Endothelial cell of umbilical vein (primary cell): ENCODE measurements at regions not wholly inside any gene's neighbourhood (a gene's known extent, or its start where the extent isn't known, plus 50 kb on each side); places are given as distances from the start of the nearest gene placed in this dataset.

Source experiments
- BruUV-seq: library from RNA; stranded (reverse); fragments of 400-500 nt; replicated peaks from 2 replicates; lab custom pipeline; 2021; lab: Mats Ljungman, UMichigan
- CTCF ChIA-PET: fragments of 300-600, 350-600 bp; sonication (Branson Sonifier 250); formaldehyde crosslinking; loops from one replicate; lab custom pipeline; 2021; ENCODE audit warnings: antibody characterized with exemption, inconsistent platforms; lab: Charles Lee
- POLR2A ChIA-PET: fragments of 300-600, 350-600 bp; sonication (Branson Sonifier 250); formaldehyde crosslinking; loops from one replicate; lab custom pipeline; 2021; ENCODE audit warnings: antibody characterized with exemption, inconsistent platforms; lab: Charles Lee
- DNase-seq: peaks from one replicate; pipeline ENCODE4 v3.0.0-alpha.2; 2011; ENCODE audit warnings: low read depth, low spot score
- FAIRE-seq: peaks from 2 replicates; lab custom pipeline; 2011; peaks lifted over from hg19 to GRCh38; lab: Jason Lieb, UNC
- H2AFZ ChIP-seq: 2 replicates; pipeline ENCODE4 v1.6.0; 2012; ENCODE audit warnings: low read depth, low read length, control low read depth, inconsistent platforms
- H3K27ac ChIP-seq: 2 replicates; pipeline ENCODE4 v1.5.1; 2011; ENCODE audit warnings: low read depth, mild to moderate bottlenecking, control low read depth, low read length, moderate library complexity; ENCODE audit not compliant: insufficient read depth
- H3K27me3 ChIP-seq, 2 experiments: 2 replicates each; pipeline versions ENCODE4 v1.6.0 to v1.6.1; 2011; ENCODE audit warnings: low read length in 2 of 2, mixed read lengths in 1 of 2; ENCODE audit not compliant: control insufficient read depth in 2 of 2, insufficient read depth in 2 of 2
- H3K36me3 ChIP-seq, 2 experiments: 2 replicates in 1 of 2; 3 replicates in 1 of 2; pipeline ENCODE4 v1.5.1; 2011; ENCODE audit warnings: low read length in 2 of 2, mild to moderate bottlenecking in 1 of 2, moderate library complexity in 1 of 2; ENCODE audit not compliant: control insufficient read depth in 2 of 2, insufficient read depth in 2 of 2; ENCODE audit errors: extremely low read depth in 1 of 2
- H3K4me1 ChIP-seq: 3 replicates; pipeline ENCODE4 v1.5.1; 2011; ENCODE audit warnings: mild to moderate bottlenecking, low read length; ENCODE audit not compliant: control insufficient read depth, insufficient read depth; ENCODE audit errors: extremely low read depth
- H3K4me2 ChIP-seq: 2 replicates; pipeline ENCODE4 v1.6.1; 2011; ENCODE audit warnings: low read length, control low read depth, mixed read lengths; ENCODE audit not compliant: insufficient read depth
- H3K4me3 ChIP-seq, 3 experiments: fragments of 200-600 bp in 1 of 3; sonication (generic), shearing (Covaris generic) in 1 of 3; replicated peaks in 1 of 3; 2 replicates each; pipeline ENCODE4 v1.5.1; 2011 to 2016; ENCODE audit warnings: control low read depth in 3 of 3, low read length in 3 of 3, mild to moderate bottlenecking in 2 of 3, inconsistent platforms in 1 of 3, low read depth in 1 of 3, moderate library complexity in 1 of 3; ENCODE audit not compliant: insufficient read depth in 1 of 3
- H3K79me2 ChIP-seq: 2 replicates; pipeline ENCODE4 v1.6.0; 2012; ENCODE audit warnings: low read length, inconsistent platforms; ENCODE audit not compliant: control insufficient read depth, insufficient read depth
- H3K9ac ChIP-seq: replicated peaks from 2 replicates; pipeline ENCODE3; 2011; ENCODE audit warnings: low read length, control low read depth; ENCODE audit not compliant: insufficient read depth; ENCODE audit errors: extremely low read depth
- H3K9me1 ChIP-seq: replicated peaks from 3 replicates; pipeline ENCODE4 v1.6.0; 2011; ENCODE audit warnings: mild to moderate bottlenecking, low read length; ENCODE audit not compliant: control insufficient read depth, insufficient read depth; ENCODE audit errors: extremely low read depth
- H3K9me3 ChIP-seq: replicated peaks from 2 replicates; pipeline ENCODE4 v1.5.1; 2012; ENCODE audit warnings: low read length, inconsistent platforms; ENCODE audit not compliant: control insufficient read depth, insufficient read depth
- H4K20me1 ChIP-seq: replicated peaks from 2 replicates; pipeline ENCODE3; 2011; ENCODE audit warnings: mild to moderate bottlenecking, low read length; ENCODE audit not compliant: control insufficient read depth, insufficient read depth; ENCODE audit errors: extremely low read depth
- EZH2 ChIP-seq: IDR thresholded peaks from 2 replicates; pipeline ENCODE4 v1.6.1; 2012; ENCODE audit warnings: borderline replicate concordance, low read depth, mild to moderate bottlenecking, moderate library complexity, low read length, inconsistent platforms; ENCODE audit not compliant: severe bottlenecking
- JUN ChIP-seq: IDR thresholded peaks from 2 replicates; pipeline ENCODE4 v1.6.1; 2011; ENCODE audit warnings: borderline replicate concordance, low read depth; ENCODE audit not compliant: insufficient read length, insufficient read depth
- MYC ChIP-seq: IDR thresholded peaks from one replicate; pipeline ENCODE4 v1.6.1; 2011; ENCODE audit warnings: mild to moderate bottlenecking, low read depth, low read length
- POLR2A ChIP-seq: IDR thresholded peaks from 2 replicates; pipeline ENCODE4 v1.6.1; 2012; ENCODE audit warnings: low read depth, mild to moderate bottlenecking, control low read depth, low read length
- POLR2AphosphoS5 ChIP-seq: IDR thresholded peaks from 2 replicates; pipeline ENCODE4 v1.6.1; 2012; ENCODE audit warnings: low read depth, mild to moderate bottlenecking, control low read depth, low read length, moderate library complexity; ENCODE audit not compliant: insufficient read depth
- dilution Hi-C: fragments of 300-500 bp; cut with MboI; formaldehyde crosslinking; loops from one replicate; pipeline ENCODE4 v1.15.0; 2019; ENCODE audit warnings: low sequenced_read_pairs; ENCODE audit not compliant: extremely low pct_ligation_motif_present
- intact Hi-C: fragments of 100-400 bp; cut with micrococcal nuclease; formaldehyde crosslinking; loops from one replicate; pipeline ENCODE4 v1.10.0; 2022
- TF ChIP-seq, protein P1 (sequence below): IDR thresholded peaks from 2 replicates; pipeline ENCODE4 v1.6.1; 2011; ENCODE audit not compliant: insufficient read depth, insufficient read length
- TF ChIP-seq, protein P2 (sequence below), 2 donors: IDR thresholded peaks; 1 replicate in 1 of 2; 2 replicates in 1 of 2; pipeline ENCODE4 v1.5.1; 2011; ENCODE audit warnings: low read length in 2 of 2, mild to moderate bottlenecking in 2 of 2, moderate library complexity in 2 of 2, control low read depth in 1 of 2, inconsistent platforms in 1 of 2, low read depth in 1 of 2; ENCODE audit not compliant: insufficient read depth in 1 of 2; ENCODE audit errors: extremely low read depth in 1 of 2

DNA sequence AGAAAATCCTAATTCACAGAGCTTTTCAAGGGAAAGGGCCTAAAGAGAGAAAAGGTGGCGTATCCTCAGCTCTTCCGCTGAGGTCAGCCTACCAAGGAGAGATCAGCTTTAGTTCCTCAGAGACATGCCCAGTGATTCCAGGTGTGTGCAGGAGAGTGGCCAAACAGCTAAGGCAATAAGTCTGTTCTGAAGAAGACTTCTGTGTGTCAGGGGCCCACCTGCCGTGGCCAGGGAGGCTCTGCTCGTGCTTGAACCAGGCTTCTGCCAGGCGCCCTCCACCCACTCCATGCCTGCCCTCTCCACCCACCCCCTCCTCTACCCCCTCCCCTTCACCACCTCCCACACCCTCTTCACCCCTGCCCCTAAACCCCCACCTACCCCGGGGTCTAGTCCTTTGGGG, 67.4 kb upstream of the ARMC2 start:
- no peak overlapping the region for H2AFZ ChIP-seq
- no peaks in the 10 kb centered on the region for H3K9me1 ChIP-seq
- dilution Hi-C loops (no loop called here), intact Hi-C loops (no loop called here)
- H3K4me3 ChIP-seq, result no peak overlapping the region
- no peaks in the 10 kb centered on the region for H4K20me1 ChIP-seq
- ChIA-PET POLR2A (no interaction called here), CTCF (no interaction called here)
- no peak for DNase-seq
- H3K4me2 ChIP-seq, result no peak overlapping the region
- H3K79me2 ChIP-seq, result no peaks in the 10 kb centered on the region
- H3K4me1 ChIP-seq, result peaks cover 18% of the 10 kb centered on the region
- no peak overlapping the region for H3K27ac ChIP-seq
- no peak for FAIRE-seq
- no peak overlapping the region for H3K9ac ChIP-seq
- no peaks in the 10 kb centered on the region for H3K9me3 ChIP-seq
- TF ChIP-seq JUN (no peak), POLR2A (no peak), POLR2AphosphoS5 (no peak), MYC (no peak), EZH2 (no peak)
- TF ChIP-seq, protein P1, sequence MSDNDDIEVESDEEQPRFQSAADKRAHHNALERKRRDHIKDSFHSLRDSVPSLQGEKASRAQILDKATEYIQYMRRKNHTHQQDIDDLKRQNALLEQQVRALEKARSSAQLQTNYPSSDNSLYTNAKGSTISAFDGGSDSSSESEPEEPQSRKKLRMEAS, result no peak
- TF ChIP-seq, protein P2, sequence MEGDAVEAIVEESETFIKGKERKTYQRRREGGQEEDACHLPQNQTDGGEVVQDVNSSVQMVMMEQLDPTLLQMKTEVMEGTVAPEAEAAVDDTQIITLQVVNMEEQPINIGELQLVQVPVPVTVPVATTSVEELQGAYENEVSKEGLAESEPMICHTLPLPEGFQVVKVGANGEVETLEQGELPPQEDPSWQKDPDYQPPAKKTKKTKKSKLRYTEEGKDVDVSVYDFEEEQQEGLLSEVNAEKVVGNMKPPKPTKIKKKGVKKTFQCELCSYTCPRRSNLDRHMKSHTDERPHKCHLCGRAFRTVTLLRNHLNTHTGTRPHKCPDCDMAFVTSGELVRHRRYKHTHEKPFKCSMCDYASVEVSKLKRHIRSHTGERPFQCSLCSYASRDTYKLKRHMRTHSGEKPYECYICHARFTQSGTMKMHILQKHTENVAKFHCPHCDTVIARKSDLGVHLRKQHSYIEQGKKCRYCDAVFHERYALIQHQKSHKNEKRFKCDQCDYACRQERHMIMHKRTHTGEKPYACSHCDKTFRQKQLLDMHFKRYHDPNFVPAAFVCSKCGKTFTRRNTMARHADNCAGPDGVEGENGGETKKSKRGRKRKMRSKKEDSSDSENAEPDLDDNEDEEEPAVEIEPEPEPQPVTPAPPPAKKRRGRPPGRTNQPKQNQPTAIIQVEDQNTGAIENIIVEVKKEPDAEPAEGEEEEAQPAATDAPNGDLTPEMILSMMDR (IDR thresholded peaks at IDR 0.05; ENCODE audit: extremely low read depth in 1 of 2, insufficient read depth in 1 of 2, low read depth in 1 of 2, low read length in 2 of 2), result no peak
- no peaks in the 10 kb centered on the region for H3K27me3 ChIP-seq
- H3K36me3 ChIP-seq, result no peaks in the 10 kb centered on the region
- BruUV-seq, result no TSS peak
